SK-N-SH (cell line): ENCODE measurements at regions not wholly inside any gene's neighbourhood (a gene's known extent, or its start where the extent isn't known, plus 50 kb on each side); places are given as distances from the start of the nearest gene placed in this dataset.
A peak's percentile ranks its signal among the peaks of the same experiment; 100 is the strongest.

Source experiments
- CTCF ChIA-PET: fragments of 300-600, 350-600 bp; formaldehyde crosslinking; extraction: SDS; loops from one replicate; lab custom pipeline; 2021; lab: Yijun Ruan, JAX
- POLR2A ChIA-PET: fragments of 350-600 bp; sonication (Branson Sonifier 250); formaldehyde crosslinking; extraction: SDS; loops from one replicate; lab custom pipeline; 2020; ENCODE audit warnings: antibody characterized with exemption, inconsistent platforms; lab: Yijun Ruan, JAX
- DNase-seq: peaks from one replicate; pipeline ENCODE4 v3.0.0; 2012
- H2AFZ ChIP-seq: fragments of 200-600 bp; sonication (generic); 2 replicates; pipeline ENCODE4 v1.8.1; 2016; ENCODE audit warnings: antibody characterized with exemption, mild to moderate bottlenecking, low read depth
- H3F3A ChIP-seq: fragments of 200-600 bp; sonication (generic); replicated peaks from 2 replicates; pipeline ENCODE3; 2016; ENCODE audit warnings: antibody characterized with exemption, mild to moderate bottlenecking; ENCODE audit not compliant: insufficient read depth
- H3K27ac ChIP-seq, 2 experiments: fragments of 200-500 bp in 1 of 2; fragments of 200-600 bp in 1 of 2; sonication (Bioruptor generic) in 1 of 2; sonication (generic), shearing (Covaris generic) in 1 of 2; 2 replicates each; pipeline versions ENCODE4 v1.5.1 to v1.6.1; 2014 to 2016; ENCODE audit warnings: low read depth in 2 of 2, inconsistent platforms in 1 of 2, low read length in 1 of 2, mild to moderate bottlenecking in 1 of 2, mixed read lengths in 1 of 2
- H3K27me3 ChIP-seq: fragments of 200-600 bp; sonication (generic), shearing (Covaris generic); 2 replicates; pipeline ENCODE4 v1.6.1; 2016; ENCODE audit warnings: mixed run types; ENCODE audit not compliant: insufficient read depth
- H3K36me3 ChIP-seq, 2 experiments: fragments of 200-500 bp in 1 of 2; fragments of 200-600 bp in 1 of 2; sonication (Bioruptor generic) in 1 of 2; sonication (generic) in 1 of 2; replicated peaks in 1 of 2; 2 replicates each; pipeline versions ENCODE3 to v1.5.1; 2014 to 2016; ENCODE audit warnings: low read length in 1 of 2, mild to moderate bottlenecking in 1 of 2; ENCODE audit not compliant: insufficient read depth in 2 of 2, control insufficient read depth in 1 of 2
- H3K4me1 ChIP-seq, 2 experiments: fragments of 200-500 bp in 1 of 2; fragments of 200-600 bp in 1 of 2; sonication (Bioruptor generic) in 1 of 2; sonication (generic), shearing (Covaris generic) in 1 of 2; 2 replicates each; pipeline versions ENCODE4 v1.5.1 to v1.6.1; 2014 to 2016; ENCODE audit warnings: low read depth in 1 of 2, low read length in 1 of 2, mixed run types in 1 of 2; ENCODE audit not compliant: insufficient read depth in 2 of 2, control insufficient read depth in 1 of 2
- H3K4me2 ChIP-seq: fragments of 200-600 bp; sonication (generic), shearing (Covaris generic); 2 replicates; pipeline ENCODE4 v1.6.1; 2017; ENCODE audit warnings: mixed run types
- H3K4me3 ChIP-seq, 2 experiments: fragments of 200-500 bp in 1 of 2; fragments of 200-600 bp in 1 of 2; sonication (Bioruptor generic) in 1 of 2; sonication (generic), shearing (Covaris generic) in 1 of 2; 2 replicates each; pipeline versions ENCODE4 v1.5.1 to v1.8.1; 2014 to 2016; ENCODE audit warnings: low read depth in 2 of 2, inconsistent platforms in 1 of 2, low read length in 1 of 2, mild to moderate bottlenecking in 1 of 2, mixed read lengths in 1 of 2, moderate library complexity in 1 of 2
- H3K79me2 ChIP-seq: fragments of 200-600 bp; sonication (generic); 2 replicates; pipeline ENCODE4 v1.8.1; 2017; ENCODE audit warnings: mild to moderate bottlenecking; ENCODE audit not compliant: insufficient read depth
- H3K9ac ChIP-seq: fragments of 200-600 bp; sonication (generic); 2 replicates; pipeline ENCODE4 v1.6.1; 2017; ENCODE audit warnings: mixed run types
- H3K9me2 ChIP-seq: fragments of 200-600 bp; sonication (generic); 2 replicates; pipeline ENCODE4 v1.6.1; 2017; ENCODE audit warnings: mixed run types
- H3K9me3 ChIP-seq: fragments of 200-600 bp; sonication (generic); 2 replicates; pipeline ENCODE4 v1.6.1; 2017; ENCODE audit warnings: mixed run types, mild to moderate bottlenecking, moderate library complexity
- H4K20me1 ChIP-seq: fragments of 200-600 bp; sonication (generic); 2 replicates; pipeline ENCODE4 v1.6.1; 2017; ENCODE audit warnings: mild to moderate bottlenecking, mixed run types; ENCODE audit not compliant: insufficient read depth
- ELF1 ChIP-seq: IDR thresholded peaks from 2 replicates; pipeline ENCODE4 v1.4.0; 2012
- FOXM1 ChIP-seq: IDR thresholded peaks from 2 replicates; pipeline ENCODE4 v1.4.0; 2012; ENCODE audit warnings: low read depth, mild to moderate bottlenecking
- JUND ChIP-seq: IDR thresholded peaks from 2 replicates; pipeline ENCODE4 v1.4.0; 2012
- MEF2A ChIP-seq: IDR thresholded peaks from 2 replicates; pipeline ENCODE4 v1.4.0; 2012; ENCODE audit warnings: low read depth, borderline replicate concordance
- NFIC ChIP-seq: IDR thresholded peaks from 2 replicates; pipeline ENCODE4 v1.4.0; 2012; ENCODE audit warnings: borderline replicate concordance
- NRF1 ChIP-seq: IDR thresholded peaks from 2 replicates; pipeline ENCODE4 v1.6.1; 2012; ENCODE audit warnings: low read depth, mild to moderate bottlenecking, low read length
- RAD21 ChIP-seq: IDR thresholded peaks from 2 replicates; pipeline ENCODE4 v1.6.1; 2012; ENCODE audit warnings: mild to moderate bottlenecking, low read length
- TCF12 ChIP-seq: IDR thresholded peaks from 2 replicates; pipeline ENCODE4 v1.4.0; 2012
- YY1 ChIP-seq: IDR thresholded peaks from 2 replicates; pipeline ENCODE4 v1.4.0; 2012; ENCODE audit warnings: low read depth, mild to moderate bottlenecking
- WGBS: methylation state at CpG from one replicate; pipeline ENCODE4 v1.1.6; 2017; ENCODE audit warnings: low lambda C conversion rate; 5-methylcytosine and 5-hydroxymethylcytosine counted together
- TF ChIP-seq, protein P1 (sequence below): fragments of 200-600 bp; sonication (generic); IDR thresholded peaks from 2 replicates; pipeline ENCODE4 v1.6.1; 2017; ENCODE audit warnings: antibody characterized with exemption, mild to moderate bottlenecking, moderate library complexity
- TF ChIP-seq, protein P2 (sequence below): fragments of 150-350 bp; IDR thresholded peaks from 2 replicates; pipeline ENCODE4 v1.6.1; 2017; ENCODE audit warnings: antibody characterized with exemption, low read length, low read depth, borderline replicate concordance
- TF ChIP-seq, protein P3 (sequence below): fragments of 150-350 bp; IDR thresholded peaks from 2 replicates; pipeline ENCODE4 v1.6.1; 2016; ENCODE audit warnings: mild to moderate bottlenecking, low read depth, low read length
- TF ChIP-seq, protein P4 (sequence below): IDR thresholded peaks from 2 replicates; pipeline ENCODE4; 2012
- TF ChIP-seq, protein P5 (sequence below): IDR thresholded peaks from 2 replicates; pipeline ENCODE4 v1.4.0; 2012; ENCODE audit warnings: low read depth
- TF ChIP-seq, protein P6 (sequence below): IDR thresholded peaks from 2 replicates; pipeline ENCODE4 v1.6.1; 2012; ENCODE audit warnings: mild to moderate bottlenecking, low read depth, low read length, moderate library complexity
- TF ChIP-seq, protein P7 (sequence below): IDR thresholded peaks from 2 replicates; pipeline ENCODE4 v1.4.0; 2012; ENCODE audit warnings: low read depth, borderline replicate concordance

DNA sequence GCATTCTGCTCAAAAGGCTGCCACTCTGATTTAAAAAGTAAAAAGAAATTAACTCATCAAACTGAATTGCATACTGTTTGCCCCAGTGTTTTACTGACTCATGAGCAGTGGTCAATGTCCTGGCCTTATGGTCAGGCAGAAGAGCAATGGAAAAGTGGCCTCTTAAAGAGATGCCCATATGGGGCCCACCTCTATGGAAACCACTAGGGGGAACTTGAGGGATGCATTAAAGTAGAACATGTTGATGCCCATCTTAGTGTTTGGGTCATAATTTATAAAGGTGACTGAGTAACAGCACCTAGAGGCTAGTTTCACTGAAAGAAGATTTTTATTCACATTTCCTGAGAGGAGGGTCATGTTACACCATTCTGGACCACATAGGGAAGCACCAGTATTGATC, 66.5 kb upstream of the RNU6-1 start:
- no peak for DNase-seq
- no peaks in the 10 kb centered on the region for H3K27me3 ChIP-seq
- no peaks in the 10 kb centered on the region for H3F3A ChIP-seq
- no peak overlapping the region for H3K4me3 ChIP-seq
- ChIA-PET POLR2A (no interaction called here), CTCF (no interaction called here)
- no peak overlapping the region for H3K9ac ChIP-seq
- no peak overlapping the region for H3K4me2 ChIP-seq
- no peaks in the 10 kb centered on the region for H3K4me1 ChIP-seq
- H3K79me2 ChIP-seq, result no peaks in the 10 kb centered on the region
- no peak overlapping the region for H2AFZ ChIP-seq
- no peaks in the 10 kb centered on the region for H4K20me1 ChIP-seq
- no peaks in the 10 kb centered on the region for H3K36me3 ChIP-seq
- H3K9me2 ChIP-seq, result no peaks in the 10 kb centered on the region
- H3K27ac ChIP-seq, result no peak overlapping the region
- H3K9me3 ChIP-seq, result no peaks in the 10 kb centered on the region
- TF ChIP-seq RAD21 (no peak), TCF12 (no peak), ELF1 (no peak), JUND (no peak)
- TF ChIP-seq, protein P1, sequence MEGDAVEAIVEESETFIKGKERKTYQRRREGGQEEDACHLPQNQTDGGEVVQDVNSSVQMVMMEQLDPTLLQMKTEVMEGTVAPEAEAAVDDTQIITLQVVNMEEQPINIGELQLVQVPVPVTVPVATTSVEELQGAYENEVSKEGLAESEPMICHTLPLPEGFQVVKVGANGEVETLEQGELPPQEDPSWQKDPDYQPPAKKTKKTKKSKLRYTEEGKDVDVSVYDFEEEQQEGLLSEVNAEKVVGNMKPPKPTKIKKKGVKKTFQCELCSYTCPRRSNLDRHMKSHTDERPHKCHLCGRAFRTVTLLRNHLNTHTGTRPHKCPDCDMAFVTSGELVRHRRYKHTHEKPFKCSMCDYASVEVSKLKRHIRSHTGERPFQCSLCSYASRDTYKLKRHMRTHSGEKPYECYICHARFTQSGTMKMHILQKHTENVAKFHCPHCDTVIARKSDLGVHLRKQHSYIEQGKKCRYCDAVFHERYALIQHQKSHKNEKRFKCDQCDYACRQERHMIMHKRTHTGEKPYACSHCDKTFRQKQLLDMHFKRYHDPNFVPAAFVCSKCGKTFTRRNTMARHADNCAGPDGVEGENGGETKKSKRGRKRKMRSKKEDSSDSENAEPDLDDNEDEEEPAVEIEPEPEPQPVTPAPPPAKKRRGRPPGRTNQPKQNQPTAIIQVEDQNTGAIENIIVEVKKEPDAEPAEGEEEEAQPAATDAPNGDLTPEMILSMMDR, result peak; percentile 22
- TF ChIP-seq, protein P2, sequence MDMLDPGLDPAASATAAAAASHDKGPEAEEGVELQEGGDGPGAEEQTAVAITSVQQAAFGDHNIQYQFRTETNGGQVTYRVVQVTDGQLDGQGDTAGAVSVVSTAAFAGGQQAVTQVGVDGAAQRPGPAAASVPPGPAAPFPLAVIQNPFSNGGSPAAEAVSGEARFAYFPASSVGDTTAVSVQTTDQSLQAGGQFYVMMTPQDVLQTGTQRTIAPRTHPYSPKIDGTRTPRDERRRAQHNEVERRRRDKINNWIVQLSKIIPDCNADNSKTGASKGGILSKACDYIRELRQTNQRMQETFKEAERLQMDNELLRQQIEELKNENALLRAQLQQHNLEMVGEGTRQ, result no peak
- TF ChIP-seq, protein P3, sequence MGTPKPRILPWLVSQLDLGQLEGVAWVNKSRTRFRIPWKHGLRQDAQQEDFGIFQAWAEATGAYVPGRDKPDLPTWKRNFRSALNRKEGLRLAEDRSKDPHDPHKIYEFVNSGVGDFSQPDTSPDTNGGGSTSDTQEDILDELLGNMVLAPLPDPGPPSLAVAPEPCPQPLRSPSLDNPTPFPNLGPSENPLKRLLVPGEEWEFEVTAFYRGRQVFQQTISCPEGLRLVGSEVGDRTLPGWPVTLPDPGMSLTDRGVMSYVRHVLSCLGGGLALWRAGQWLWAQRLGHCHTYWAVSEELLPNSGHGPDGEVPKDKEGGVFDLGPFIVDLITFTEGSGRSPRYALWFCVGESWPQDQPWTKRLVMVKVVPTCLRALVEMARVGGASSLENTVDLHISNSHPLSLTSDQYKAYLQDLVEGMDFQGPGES, result no peak
- TF ChIP-seq, protein P4, sequence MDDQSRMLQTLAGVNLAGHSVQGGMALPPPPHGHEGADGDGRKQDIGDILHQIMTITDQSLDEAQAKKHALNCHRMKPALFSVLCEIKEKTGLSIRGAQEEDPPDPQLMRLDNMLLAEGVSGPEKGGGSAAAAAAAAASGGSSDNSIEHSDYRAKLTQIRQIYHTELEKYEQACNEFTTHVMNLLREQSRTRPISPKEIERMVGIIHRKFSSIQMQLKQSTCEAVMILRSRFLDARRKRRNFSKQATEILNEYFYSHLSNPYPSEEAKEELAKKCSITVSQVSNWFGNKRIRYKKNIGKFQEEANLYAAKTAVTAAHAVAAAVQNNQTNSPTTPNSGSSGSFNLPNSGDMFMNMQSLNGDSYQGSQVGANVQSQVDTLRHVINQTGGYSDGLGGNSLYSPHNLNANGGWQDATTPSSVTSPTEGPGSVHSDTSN, result no peak

DNA sequence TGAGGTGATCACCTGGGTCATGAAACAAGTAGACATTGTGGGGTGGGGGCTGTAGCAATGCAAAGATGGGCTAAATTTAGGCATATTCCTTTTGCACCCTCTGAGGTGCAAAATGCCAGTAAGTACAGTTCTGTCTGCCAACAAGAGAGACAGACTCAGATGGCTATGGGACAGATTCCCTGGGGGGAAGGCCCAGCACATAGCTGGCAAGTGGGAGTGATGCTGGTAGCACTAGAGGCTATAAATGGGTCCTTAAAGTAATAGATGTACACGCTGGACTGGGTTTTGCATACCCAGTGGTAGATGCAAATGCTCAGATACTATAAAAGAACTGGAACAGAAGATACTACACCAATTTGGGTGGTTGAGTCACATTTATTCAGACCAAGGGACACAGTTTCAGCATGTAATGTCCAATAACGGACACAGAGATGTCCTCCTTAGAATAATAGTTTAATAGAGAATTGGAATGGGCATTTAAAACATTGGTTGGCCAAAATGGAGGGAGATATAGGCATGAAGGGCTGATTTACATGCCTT, 67.4 kb upstream of the RNU6-1 start:
- no peak overlapping the region for H2AFZ ChIP-seq
- no peak overlapping the region for H3K27ac ChIP-seq
- no peaks in the 10 kb centered on the region for H3K9me2 ChIP-seq
- H3K4me2 ChIP-seq, result no peak overlapping the region
- no peaks in the 10 kb centered on the region for H3K36me3 ChIP-seq
- no peaks in the 10 kb centered on the region for H3F3A ChIP-seq
- no peak overlapping the region for H3K9ac ChIP-seq
- POLR2A ChIA-PET, result no interaction called here
- no peaks in the 10 kb centered on the region for H4K20me1 ChIP-seq
- WGBS, result 40% methylated on average over 2 of the region's 2 CpGs
- no peak overlapping the region for H3K4me3 ChIP-seq
- H3K27me3 ChIP-seq, result no peaks in the 10 kb centered on the region
- H3K9me3 ChIP-seq, result no peaks in the 10 kb centered on the region
- no peak for DNase-seq
- H3K4me1 ChIP-seq, result no peaks in the 10 kb centered on the region
- CTCF ChIA-PET, result interaction anchor here (1.6 kb wide), 1 partner anchor 39 kb away, joined by 3 read pairs; no protein-coding TSS in a partner anchor
- no peaks in the 10 kb centered on the region for H3K79me2 ChIP-seq
- TF ChIP-seq NRF1 (no peak), NFIC (no peak), MEF2A (no peak), ELF1 (no peak), YY1 (no peak), FOXM1 (no peak)
- TF ChIP-seq, protein P5, sequence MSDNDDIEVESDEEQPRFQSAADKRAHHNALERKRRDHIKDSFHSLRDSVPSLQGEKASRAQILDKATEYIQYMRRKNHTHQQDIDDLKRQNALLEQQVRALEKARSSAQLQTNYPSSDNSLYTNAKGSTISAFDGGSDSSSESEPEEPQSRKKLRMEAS, result no peak
- TF ChIP-seq, protein P2, result no peak
- TF ChIP-seq, protein P6, sequence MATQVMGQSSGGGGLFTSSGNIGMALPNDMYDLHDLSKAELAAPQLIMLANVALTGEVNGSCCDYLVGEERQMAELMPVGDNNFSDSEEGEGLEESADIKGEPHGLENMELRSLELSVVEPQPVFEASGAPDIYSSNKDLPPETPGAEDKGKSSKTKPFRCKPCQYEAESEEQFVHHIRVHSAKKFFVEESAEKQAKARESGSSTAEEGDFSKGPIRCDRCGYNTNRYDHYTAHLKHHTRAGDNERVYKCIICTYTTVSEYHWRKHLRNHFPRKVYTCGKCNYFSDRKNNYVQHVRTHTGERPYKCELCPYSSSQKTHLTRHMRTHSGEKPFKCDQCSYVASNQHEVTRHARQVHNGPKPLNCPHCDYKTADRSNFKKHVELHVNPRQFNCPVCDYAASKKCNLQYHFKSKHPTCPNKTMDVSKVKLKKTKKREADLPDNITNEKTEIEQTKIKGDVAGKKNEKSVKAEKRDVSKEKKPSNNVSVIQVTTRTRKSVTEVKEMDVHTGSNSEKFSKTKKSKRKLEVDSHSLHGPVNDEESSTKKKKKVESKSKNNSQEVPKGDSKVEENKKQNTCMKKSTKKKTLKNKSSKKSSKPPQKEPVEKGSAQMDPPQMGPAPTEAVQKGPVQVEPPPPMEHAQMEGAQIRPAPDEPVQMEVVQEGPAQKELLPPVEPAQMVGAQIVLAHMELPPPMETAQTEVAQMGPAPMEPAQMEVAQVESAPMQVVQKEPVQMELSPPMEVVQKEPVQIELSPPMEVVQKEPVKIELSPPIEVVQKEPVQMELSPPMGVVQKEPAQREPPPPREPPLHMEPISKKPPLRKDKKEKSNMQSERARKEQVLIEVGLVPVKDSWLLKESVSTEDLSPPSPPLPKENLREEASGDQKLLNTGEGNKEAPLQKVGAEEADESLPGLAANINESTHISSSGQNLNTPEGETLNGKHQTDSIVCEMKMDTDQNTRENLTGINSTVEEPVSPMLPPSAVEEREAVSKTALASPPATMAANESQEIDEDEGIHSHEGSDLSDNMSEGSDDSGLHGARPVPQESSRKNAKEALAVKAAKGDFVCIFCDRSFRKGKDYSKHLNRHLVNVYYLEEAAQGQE, result no peak
- TF ChIP-seq, protein P7, sequence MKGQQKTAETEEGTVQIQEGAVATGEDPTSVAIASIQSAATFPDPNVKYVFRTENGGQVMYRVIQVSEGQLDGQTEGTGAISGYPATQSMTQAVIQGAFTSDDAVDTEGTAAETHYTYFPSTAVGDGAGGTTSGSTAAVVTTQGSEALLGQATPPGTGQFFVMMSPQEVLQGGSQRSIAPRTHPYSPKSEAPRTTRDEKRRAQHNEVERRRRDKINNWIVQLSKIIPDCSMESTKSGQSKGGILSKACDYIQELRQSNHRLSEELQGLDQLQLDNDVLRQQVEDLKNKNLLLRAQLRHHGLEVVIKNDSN, result no peak
